CD4-positive, alpha-beta T cell treated with Interleukin-10 for 1 hour (primary cell): ENCODE measurements at regions not wholly inside any gene's neighbourhood (a gene's known extent, or its start where the extent isn't known, plus 50 kb on each side); places are given as distances from the start of the nearest gene placed in this dataset.
"Not testable (repeated sequence)": the region's sequence is repeated elsewhere in the genome, so short reads cannot be mapped to it uniquely, and the experiment has no call there.

Experiments used
- DNase-seq: peaks from one replicate; pipeline ENCODE4 v3.0.0-alpha.2; 2020

DNA sequence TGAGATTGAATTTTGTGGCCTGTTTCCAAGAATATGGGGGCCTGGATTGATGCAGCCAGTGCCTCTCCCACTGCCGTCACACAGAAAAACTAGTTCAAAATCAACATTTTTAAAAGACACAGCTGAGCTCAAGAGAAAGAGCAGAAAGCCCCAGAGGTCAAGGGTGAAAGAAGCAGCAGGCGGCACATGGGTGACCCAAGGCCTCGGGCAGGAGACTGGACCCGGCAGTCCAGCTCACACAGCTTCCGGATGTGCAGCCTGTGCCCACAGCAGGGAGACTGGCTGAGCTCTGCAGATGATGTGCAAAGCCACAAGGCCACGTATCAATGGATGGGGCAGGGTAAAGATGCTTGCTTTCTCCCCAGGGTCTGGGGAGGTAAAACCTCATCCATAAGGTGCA, 50.4 kb upstream of the RNF32 start:
- no peak for DNase-seq

DNA sequence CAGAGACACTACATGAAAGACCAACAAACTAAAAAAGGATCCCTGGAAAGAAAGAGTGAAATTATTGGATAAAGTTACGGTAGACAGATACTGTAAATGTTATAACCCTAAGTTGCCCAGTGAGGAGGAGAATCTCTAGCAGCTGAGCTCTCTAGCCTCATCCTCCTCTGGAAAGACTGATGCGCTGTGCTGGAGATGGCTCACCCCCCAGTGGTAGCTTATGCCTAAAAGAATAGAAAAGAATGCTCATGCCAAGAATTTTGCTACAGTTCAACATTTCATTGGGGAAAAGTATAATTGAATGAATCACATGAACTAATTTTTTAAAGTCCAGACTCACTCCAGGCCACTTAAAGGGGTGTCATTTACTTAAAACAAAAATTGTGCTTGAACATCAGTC, 50.8 kb upstream of the RNF32 start:
- DNase-seq, result no peak

DNA sequence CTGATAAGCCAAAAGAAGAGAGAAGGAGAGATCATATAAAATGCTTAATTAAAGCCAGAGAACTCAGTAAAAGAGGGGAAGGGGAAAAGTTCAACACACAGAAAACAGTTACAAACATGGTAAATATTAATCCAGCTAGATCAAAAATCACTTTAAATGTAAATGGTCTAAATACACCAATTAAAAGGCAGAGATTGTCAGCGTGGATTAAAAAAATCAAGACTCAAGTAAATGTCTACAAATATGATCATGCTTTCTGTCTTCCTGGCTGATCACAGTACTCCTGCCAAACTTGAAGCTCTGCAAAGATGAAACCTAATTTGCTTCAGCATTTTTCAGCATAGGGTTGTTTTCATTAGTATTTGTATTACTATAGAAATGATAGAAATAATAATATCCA, 54.6 kb upstream of the RNF32 start:
- DNase-seq, result no peak

DNA sequence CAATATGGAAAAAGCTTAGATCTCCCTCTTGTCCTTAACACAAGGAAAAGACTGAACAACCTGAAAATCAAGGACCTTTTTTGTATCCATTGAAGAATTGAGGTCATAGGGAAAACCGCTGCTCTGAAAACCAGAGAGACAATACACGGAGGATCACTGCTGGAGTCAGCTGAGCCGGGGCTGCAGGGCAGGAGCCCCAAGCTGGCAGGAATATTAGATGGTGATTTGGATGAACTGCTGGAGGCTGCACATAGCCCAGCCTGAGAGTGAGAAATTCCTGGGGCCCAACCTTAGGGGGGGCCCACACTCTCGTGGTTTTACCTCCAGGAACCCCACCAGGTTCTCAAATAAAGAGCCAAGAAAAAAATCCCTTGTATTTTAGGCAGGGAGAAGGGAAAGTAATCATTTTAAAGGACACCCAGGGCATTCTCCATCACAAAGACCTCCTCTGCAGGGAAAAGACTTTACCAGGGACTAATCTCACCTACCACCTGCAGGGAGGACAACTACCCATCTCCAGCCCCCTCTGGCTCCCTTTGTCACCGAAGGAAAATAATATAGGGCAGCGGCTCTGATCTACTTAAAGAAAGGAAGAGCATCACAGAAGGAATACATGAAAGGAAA, 55.4 kb upstream of the RNF32 start:
- DNase-seq, result no peak

DNA sequence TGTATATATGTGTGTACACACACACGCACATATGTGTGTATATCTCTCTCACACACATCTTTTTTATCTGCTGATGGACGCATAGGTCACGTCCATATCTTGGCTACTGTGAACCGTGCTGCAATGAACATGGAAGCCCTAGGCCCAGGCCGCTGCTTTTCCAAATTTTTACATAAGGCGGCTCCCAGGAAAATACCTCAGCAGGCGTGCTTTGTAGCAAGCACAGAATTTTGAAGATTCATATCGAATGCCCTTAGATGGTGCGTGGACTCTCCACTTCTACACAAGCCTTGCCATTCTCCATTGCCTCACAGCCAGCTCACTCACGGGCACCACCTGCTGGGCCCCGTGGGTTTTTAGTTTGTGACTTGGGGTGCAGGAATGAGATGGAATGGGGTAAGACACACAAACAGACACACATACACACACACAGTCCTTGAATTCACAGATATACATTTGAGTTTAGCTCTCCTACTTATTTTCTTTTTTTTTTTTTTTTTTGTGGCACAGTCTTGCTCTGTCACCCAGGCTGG, 57.9 kb upstream of the RNF32 start:
- no peak for DNase-seq

DNA sequence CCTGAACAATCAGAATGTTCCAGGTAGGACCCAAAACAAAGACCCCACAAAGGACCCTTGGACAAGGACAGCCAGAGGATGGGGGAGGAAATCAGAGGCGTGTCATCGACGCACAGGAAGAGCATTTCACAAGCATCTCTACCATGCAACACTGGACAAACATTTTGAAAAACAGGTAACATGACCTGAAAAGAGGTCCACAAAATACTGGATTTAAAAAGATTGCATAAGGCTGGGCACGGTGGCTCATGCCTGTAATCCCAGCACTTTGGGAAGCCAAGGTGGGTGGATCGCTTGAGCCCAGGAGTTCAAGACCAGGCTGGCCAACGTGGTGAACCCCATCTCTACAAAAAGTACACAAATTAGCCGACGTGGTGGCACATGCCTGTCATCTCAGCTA, 60.5 kb upstream of the RNF32 start:
- DNase-seq, result no peak

DNA sequence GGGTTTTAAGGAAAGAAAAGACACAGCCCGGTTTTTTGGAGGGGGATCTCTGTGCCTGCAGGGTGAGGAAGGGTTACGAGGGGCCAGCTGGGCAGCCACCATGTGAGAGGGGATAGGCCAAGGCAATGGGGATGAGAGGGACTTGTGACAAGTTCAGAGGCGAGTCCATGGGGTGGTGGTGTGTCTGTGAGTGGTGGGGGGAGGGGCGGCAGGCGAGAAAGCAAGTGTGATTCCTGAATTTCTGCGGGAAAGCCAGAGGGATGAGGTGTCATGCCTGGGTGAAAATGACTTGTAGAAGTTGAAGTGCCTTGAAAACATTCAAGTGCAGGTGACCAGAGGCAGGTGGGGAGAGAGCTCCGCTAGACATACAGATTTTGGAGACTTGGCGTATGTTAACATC, 61.0 kb upstream of the RNF32 start:
- no peak for DNase-seq

DNA sequence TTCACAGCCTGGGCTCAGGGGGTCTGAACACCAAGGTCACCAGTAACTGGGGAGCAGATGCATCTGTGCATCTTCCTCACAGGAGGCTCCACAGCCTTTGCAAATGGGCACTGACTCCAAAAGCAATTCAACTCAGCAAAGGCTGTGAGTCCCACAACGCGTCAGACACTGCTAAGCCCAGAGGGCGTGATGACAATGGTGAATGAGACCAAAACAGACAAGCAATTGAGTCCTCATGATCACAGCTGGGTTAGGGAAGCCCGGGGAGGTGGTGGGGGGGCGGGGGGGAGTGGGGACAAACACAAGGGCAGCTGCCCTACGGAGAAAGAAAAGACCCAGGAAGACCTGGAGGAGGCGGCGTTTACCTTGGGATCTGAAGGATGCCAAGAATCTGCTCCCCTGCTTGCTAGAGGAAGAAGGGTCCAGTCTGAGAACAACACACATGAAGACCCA, 61.6 kb upstream of the RNF32 start:
- no peak for DNase-seq

DNA sequence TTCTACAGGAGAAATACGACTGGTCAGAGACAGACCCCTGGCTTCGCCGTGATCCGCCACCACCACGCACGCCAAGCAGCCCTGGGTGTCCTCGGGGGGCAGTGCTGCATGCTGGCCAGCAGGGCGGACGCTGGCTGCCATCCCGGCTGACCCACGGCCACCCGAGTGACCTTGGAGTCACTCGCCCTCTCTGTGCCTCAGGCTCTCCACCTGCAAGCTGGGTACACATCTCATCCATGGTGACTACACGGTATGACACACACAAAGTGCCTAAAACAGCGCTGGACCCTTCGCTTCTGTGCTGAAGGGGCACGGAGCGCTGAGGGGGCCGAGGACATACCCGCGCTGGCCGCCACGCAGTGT, 62.0 kb upstream of the RNF32 start:
- DNase-seq, result no peak

DNA sequence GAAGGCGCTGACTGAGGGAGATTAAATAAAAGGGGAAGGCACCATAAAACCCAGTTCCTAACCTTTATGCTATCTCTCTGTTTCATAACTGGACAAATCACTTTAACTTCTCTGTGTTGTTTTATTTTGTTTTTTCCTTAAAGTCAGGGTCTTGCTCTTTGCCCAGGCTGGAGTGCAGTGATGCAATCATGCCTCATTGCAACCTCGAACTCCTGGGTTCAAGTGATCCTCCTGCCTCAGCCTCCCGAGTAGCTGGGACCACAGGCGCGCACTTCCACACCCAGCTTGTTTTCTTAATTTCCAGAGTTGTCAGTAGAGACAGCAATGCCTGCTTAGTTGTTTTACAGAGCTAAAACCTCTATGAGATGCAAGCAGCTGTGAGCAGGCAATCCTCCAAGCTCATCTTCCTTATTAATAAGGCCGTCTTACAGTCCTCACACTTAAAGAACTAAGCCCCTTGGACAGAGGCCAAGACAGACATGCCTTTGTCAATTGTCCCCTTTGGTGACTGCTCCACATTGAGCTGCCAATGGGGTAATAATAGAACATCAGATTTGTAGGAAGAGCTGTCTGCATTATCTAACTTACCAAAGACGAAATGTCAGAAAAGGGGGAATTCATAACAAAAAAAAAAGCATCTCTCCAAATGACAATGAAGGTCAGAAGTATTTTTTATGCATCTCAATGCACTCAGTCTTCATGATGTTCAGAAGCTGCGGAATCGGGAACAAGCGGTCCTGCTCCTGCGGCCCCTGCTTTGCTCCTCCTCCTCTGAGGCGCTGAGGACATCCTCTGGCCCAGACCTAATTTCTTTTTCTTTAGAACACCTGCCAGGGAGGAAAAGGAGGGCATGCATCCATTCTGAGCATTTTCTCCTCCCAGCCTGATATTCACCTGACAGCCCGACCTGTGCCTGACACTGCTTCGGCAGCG, 62.7 kb upstream of the RNF32 start:
- no peak for DNase-seq

DNA sequence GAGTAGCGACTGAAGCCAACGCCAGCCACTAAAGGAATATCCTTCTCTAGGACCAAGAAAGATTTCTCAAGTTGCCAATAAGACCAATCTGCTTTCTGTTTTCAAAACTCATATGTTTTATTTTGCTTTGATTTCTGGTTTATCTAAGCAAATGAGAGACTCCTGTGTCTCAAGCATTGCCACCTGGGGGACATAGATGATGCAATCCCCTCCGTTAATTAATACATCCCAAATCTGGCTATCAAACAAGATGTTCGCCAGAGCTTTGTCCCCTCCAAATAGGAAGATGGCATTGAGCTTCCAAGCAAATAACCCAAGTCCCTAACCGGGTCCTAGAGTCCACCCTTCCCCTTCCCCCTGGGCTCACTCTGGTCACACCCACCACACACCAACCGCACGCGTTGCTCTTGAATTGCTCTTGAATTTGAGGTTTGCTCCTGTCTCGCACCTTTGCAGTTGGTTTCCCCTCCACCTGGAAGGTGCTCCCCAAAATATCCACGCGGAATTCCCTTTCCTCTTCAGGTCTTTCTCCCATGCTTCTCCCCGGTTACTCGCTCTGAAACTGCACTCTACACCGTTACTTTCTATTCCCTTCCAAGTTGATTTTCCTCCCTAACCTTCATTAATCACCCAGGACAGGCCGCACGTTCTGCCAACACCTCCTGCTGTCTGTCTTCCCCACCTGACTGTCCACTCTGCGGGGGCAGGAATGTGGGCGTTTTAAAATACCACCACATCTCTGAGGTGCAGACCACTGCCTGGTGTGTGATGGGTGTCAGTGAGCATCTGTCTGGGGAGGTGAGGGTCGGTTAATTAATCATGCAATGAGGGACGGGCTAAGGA, 64.1 kb upstream of the RNF32 start:
- no peak for DNase-seq

DNA sequence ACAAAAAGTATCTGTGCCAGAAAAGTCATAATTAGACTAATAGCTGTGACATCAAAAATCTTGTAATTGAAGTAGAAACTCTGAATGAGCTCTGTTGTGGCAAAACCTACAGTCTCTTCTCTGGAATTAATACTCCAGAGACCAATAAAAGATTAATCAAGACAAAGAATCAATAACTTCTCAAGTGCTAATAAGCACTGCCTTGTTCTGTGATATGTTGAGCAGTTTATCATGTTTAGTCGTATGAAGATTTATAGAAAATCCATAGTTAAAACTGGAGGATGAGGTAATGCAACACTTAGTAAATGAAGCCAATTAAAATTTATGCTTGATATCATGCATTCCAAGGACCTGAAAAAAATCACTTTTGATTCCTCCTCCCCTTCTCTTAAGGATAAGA, 72.3 kb upstream of the RNF32 start:
- no peak for DNase-seq

DNA sequence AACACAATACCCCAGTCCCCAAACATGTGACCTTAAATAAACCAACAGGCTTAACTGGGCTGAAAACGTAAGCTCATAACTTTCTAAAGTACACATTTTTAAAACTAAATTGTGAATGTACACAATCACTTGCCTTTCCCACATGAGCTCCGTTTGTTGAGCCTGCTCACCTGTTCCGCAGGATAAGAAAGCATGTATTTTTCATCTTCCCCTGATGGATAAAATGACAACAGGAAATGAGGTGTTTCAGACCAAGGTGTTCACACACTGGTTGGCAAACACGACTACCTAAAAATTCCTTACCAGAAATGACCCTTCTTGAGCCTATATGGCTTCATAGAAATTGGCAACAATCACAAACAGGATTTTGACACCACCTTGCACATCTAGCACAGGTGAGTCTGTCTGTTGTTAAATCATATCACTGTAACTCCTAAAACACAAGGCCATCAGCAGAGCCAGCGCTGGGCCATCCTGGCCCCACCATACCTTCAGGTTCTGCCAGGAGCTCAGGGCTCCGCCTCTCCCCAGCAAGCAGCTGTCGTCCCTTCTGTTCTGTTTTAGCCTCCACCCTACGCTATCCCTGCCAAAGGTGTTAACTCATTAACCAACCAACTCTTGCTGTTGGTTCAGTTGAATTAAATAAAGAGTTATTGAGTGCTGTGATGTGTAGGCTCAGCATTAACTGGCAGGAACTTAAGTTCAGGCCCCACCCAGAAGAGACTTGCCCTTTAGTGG, 73.6 kb upstream of the RNF32 start:
- no peak for DNase-seq

DNA sequence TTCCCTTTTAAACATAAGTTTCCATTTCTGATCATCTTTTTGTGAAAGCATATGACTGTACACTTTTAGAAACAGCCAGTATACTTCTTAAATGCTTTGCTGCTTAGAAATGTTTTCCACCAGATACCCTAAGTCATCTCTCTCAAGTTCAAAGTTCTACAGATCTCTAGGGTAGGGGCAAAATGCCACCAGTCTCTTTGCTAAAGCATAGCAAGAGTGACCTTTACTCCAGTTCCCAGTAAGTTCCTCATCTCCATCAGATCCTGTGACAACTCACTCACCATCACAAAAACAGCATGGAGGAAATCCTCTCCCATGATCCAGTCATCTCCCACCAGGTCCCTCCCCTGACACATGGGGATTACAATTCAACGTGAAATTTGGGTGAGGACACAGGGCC, 75.6 kb upstream of the RNF32 start:
- DNase-seq, result not testable (repeated sequence)

DNA sequence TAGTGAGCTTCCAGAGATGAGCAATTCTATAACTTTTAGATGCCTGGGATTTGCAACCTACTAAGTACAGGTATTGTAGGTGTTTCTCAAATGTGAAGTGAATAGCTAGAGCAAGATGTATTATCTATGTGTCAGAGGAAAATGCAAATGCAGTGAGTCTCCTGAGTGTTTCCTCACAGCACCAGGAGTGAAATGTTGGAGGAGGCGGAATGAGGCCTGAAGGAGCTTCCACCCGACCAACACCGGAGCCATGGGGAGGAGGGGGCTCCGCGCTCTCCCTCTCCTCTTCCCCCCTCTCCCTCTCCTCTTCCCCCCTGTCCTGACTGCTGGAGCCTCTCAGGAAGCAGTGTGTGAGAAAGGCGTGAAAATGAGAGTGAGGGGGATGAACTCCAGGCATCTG, 79.9 kb upstream of the RNF32 start:
- DNase-seq, result no peak

DNA sequence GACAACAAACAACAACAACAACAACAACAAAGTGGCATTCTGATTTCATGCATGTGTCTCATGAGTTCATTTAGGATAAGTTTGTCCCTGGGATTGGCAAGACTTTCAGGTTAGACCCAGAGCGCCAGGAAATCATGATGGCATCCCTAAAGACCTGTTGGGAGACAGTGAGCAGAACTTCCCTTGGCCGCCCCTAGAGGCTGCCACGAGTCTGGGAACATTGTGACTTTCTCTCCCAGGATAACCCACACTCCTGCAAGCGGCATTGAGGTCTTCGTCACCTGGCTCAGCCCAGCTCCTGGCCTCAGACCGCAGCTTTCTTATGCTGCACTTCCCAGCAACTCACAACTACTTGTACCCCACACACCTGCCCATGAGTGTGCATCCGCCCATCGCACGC, 80.5 kb upstream of the RNF32 start:
- no peak for DNase-seq

DNA sequence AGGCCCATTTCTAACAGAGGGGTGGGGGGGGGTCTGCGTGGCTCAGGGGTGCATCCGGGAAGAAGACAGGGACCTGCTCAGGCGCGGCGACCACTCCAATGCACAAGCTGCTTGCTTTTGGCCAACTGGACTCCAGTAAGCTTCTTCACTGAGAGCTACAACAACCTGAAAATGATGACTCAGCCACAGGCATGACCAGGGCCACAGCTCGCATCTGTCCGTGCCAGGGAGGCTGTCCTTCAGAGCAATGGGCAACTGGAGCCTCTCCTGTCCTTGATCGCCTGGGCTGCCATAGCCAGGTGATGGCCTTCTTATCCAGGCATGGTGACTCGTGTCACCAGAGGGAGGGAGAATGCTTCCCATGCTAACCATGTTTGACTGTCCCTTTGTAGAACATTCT, 81.6 kb upstream of the RNF32 start:
- no peak for DNase-seq

DNA sequence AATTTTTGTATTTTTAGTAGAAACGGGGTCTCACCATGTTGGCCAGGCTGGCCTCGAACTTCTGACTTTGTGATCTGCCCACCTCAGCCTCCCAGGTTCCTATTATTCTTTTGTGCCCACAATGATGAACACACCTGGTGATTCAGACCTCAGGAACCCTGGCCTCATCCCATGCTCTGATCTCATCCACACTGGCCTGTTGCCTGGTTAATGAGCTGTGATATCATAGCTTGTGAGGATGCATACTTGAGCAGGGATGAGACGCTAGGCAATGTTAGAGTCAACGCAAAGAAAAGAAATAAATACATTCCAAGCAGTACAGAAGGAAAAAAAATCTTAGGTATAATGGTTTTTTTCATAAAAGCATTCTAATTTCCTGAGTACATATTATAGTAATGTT, 82.4 kb upstream of the RNF32 start:
- no peak for DNase-seq

DNA sequence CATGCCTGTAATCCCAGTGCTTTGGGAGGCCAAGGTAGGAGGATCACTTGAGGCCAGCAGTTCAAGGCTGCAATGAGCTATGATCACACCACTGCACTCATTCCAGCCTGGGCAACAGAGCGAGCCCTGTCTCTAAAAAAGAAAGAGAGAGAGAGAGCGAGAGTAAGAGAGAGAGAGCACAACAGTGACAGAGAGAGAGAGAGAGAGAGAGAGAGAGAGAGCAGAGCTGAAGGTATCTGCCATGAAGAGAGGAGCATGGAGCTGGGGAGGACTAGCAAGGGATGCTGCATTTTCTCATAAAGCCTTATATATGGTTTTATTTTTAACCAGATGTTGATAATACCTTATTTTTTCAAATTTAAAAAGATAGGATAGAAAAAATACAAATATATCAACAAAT, 84.5 kb upstream of the RNF32 start:
- no peak for DNase-seq

DNA sequence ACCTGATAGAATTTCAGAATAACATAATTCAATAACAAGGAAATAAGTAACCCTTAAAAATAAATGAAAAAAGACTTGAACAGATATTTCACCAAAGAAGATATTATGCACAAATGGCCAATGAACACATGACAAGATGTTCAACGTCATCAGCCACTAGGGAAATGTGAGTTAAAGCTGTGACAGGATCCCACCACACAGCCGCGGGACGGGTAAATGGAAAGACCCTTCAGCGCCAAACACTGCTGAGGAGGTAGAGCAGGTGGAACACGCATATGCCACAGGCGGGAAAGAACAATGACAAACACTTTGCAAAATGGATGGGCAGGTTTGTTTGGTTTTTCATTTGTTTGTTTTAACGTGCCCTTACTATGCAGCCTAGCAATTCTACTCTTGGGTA, 86.1 kb upstream of the RNF32 start:
- DNase-seq, result no peak

DNA sequence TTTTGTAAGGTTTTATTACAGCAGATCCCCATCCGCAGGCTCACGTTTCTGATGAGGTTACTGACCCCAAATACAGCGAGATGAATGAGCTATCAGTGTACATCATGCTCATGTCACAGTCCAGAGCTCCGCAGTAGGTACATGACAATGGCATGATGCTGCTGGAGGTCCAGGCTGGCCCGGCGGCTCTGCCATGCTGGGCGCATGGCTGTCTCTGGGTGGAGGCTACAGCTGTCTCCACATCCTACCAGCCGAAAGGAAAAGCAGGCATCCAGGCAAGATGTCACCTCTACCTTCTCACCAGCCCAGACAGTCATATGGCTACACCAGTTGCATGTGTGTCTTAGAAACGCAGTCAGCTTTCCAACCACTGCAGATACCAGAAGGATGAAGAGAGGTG, 90.9 kb upstream of the RNF32 start:
- DNase-seq, result no peak

DNA sequence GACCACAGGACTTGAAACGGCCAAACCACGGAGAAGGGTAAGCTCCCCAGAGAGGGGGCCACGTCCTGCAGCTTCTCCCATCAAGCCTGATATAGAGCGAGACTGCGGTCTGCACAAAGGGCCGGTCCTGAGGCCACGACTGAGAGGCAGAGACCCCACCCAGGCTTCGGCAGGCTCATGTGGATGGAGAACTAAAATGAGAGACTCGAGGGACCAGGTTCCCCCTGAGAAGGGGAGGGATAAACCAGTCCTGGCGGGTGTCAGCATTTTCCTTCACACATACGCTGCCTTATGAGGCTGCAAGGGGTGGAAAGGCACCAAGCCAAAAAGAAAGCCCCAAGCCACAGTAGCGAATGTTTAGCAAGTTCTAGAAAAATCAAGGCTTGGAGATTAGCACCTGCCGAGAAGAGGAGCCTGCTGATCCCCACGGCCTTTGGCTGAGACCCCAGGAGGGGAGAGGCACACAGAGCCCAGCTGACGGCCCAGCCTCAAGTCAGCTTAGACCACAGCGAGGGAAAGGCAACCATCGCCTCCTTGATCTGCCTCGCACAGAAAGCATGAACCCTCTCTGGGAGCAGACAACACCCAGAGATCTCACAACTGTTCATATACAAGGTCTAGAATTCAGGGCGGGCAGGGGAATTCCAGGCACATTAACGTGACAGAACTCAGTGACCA, 92.6 kb upstream of the RNF32 start:
- no peak for DNase-seq
